Femur (tissue), 1 donor: ENCODE measurements at regions not wholly inside any gene's neighbourhood (a gene's known extent, or its start where the extent isn't known, plus 50 kb on each side); places are given as distances from the start of the nearest gene placed in this dataset.

Experiments
- DNase-seq: peaks from one replicate; pipeline ENCODE4 v3.0.0-alpha.2; 2017

GRCh38 chr2:78498125-78498524, 527.4 kb upstream of the REG3G start:
- DNase-seq: no peak

- no peak for DNase-seq
These were observed 519.2 kb upstream of the REG3G start for GRCh38 chr2:78506301-78506700.

- no peak for DNase-seq
These were observed 503.6 kb upstream of the REG3G start for GRCh38 chr2:78521938-78522337.

- no peak for DNase-seq
These were observed 492.6 kb upstream of the REG3G start for GRCh38 chr2:78532762-78533379.

GRCh38 chr2:78535395-78535794, 490.1 kb upstream of the REG3G start:
- no peak for DNase-seq

- DNase-seq: no peak
These were observed 487.2 kb upstream of the REG3G start for GRCh38 chr2:78538322-78538721.

- no peak for DNase-seq
These were observed 485.2 kb upstream of the REG3G start for GRCh38 chr2:78540255-78540654.

GRCh38 chr2:78541088-78541450, 484.4 kb upstream of the REG3G start:
- DNase-seq: no peak

GRCh38 chr2:78541451-78542267, 483.8 kb upstream of the REG3G start:
- DNase-seq: no peak

GRCh38 chr2:78546843-78547242, 478.7 kb upstream of the REG3G start:
- DNase-seq: no peak

- no peak for DNase-seq
These were observed 475.7 kb upstream of the REG3G start for GRCh38 chr2:78549766-78550165.

- no peak for DNase-seq
These were observed 471.4 kb upstream of the REG3G start for GRCh38 chr2:78553866-78554647.

GRCh38 chr2:78561876-78562275, 463.6 kb upstream of the REG3G start:
- DNase-seq: no peak

- no peak for DNase-seq
These were observed 460.8 kb upstream of the REG3G start for GRCh38 chr2:78564666-78565065.

- no peak for DNase-seq
These were observed 456.6 kb upstream of the REG3G start for GRCh38 chr2:78568782-78569373.

GRCh38 chr2:78576409-78576808, 449.1 kb upstream of the REG3G start:
- DNase-seq: no peak

GRCh38 chr2:78585871-78586270, 439.6 kb upstream of the REG3G start:
- DNase-seq: no peak

- no peak for DNase-seq
These were observed 439.2 kb upstream of the REG3G start for GRCh38 chr2:78586316-78586715.

- no peak for DNase-seq
These were observed 435.6 kb upstream of the REG3G start for GRCh38 chr2:78589871-78590270.

- DNase-seq: no peak
These were observed 433.0 kb upstream of the REG3G start for GRCh38 chr2:78592491-78592890.

GRCh38 chr2:78601113-78601512, 424.4 kb upstream of the REG3G start:
- no peak for DNase-seq

GRCh38 chr2:78602862-78603261, 422.6 kb upstream of the REG3G start:
- DNase-seq: no peak

GRCh38 chr2:78606895-78607294, 418.6 kb upstream of the REG3G start:
- no peak for DNase-seq

- no peak for DNase-seq
These were observed 410.8 kb upstream of the REG3G start for GRCh38 chr2:78614726-78615125.
